Embryonic facial prominence (tissue), 1 donor: ENCODE measurements at regions not wholly inside any gene's neighbourhood (a gene's known extent, or its start where the extent isn't known, plus 50 kb on each side); places are given as distances from the start of the nearest gene placed in this dataset.
"Not testable (repeated sequence)": the region's sequence is repeated elsewhere in the genome, so short reads cannot be mapped to it uniquely, and the experiment has no call there.

ENCODE experiments used
- DNase-seq: peaks from one replicate; pipeline ENCODE4 v3.0.0-alpha.2; 2016; ENCODE audit errors: extremely low spot score

DNA sequence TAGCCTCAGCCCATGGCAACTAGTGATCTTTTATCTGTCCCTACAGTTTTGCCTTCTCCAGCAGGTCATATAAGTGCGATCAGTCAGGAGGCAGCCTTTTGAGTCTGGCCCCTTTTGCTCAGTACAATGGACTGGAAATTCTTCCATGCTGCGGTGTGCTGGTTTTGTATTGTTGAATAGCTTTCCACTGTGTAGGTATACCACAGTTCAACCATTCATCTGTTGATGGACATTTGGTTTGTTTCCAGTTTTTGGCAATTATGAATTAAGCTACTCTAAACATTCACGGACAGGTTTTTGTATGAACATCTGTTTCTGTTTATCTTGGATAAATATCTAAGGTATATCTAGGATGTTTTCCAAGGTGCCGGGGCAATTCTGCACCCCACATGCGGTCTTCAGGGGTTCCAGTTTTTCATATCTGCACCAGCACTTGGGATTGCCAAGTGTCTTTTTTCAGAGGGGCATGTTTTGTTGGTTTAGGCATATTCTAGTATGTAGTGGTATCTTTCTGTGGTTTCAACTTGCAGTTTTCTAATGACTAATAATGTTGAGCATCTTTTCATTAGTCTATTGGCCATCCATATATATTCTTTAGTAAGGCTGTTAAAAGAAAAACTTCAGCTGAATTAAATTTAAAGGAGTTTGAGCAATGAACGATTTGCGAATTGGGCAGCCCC is 141.0 kb downstream of the TFAP2C start:
- no peak for DNase-seq

DNA sequence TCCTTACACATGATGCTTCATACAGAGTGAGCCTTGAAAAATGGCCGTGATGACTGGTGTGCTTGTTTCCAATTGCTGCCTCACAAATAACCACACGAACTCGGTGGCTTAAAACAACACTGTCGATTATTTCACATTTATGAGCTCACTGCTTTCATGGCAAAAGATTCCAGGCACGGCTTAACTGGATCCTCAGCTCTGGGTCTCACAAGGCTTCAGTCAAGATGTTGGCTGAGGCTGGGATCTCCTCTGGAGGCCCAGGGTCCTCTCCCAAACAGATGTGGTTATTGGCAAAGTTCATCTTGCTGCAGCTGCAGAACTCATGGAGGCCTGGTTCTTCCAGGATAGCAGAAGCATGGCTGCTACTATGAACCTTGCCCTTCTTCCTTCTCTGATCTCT is 144.6 kb downstream of the TFAP2C start:
- DNase-seq, result no peak

DNA sequence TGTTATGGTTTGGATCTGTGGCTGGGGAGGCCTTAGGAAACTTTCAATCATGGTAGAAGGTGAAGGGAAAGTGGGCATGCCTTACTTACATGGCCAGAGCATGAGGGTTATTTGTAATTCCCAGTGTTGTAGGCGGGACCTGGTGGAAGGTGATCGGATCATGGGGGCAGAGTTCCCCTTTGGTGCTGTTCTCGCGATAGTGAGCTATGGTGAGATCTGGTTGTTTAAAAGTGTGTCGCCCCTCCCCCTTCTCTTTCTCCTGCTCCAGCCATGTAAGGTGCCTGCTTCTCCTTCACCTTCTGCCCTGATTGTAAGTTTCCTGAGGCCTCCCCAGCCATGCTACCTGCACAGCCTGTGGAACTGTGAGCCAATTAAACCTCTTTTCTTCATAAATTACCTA is 145.8 kb downstream of the TFAP2C start:
- no peak for DNase-seq

DNA sequence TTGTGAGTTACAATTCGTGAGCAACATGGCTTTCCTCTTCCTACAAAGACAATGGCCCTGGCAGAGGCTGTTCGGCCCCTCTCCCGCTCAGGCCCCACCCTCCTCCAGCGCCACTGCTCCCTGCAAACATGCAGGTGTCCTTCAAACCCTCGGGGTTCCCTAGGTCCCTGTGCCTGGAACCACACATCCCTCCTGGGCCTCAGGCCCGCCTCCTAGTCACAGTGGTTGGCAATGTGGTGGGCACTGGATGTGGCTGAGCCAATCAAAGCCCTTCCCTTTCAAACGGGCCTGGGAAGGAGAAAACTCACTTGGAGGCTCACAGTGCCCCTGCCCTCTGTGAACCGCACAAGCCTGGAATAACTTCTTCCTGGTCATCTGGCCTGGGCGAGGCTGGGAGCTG is 147.2 kb downstream of the TFAP2C start:
- no peak for DNase-seq

DNA sequence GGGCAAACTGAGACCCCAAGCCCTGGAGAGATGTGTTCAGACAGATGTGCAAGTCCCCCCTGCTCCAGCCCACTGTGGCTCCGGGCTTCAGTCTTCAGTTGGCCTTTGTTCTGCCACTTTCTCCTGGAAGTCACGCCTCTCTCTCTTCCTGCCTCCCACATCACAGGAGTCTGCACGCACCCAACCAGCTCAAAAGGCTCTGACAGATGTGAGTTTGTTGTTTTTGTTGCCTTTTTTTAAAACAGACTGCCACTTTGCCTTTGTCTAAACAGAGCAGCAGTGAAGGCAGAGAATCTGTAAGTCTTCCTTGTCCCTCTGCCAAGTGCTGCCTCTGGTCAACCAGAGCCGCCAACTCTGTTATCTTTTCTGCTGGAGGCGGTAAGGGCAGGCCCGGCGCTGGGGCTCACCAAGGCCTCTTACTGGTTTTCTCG is 149.7 kb downstream of the TFAP2C start:
- DNase-seq, result no peak

DNA sequence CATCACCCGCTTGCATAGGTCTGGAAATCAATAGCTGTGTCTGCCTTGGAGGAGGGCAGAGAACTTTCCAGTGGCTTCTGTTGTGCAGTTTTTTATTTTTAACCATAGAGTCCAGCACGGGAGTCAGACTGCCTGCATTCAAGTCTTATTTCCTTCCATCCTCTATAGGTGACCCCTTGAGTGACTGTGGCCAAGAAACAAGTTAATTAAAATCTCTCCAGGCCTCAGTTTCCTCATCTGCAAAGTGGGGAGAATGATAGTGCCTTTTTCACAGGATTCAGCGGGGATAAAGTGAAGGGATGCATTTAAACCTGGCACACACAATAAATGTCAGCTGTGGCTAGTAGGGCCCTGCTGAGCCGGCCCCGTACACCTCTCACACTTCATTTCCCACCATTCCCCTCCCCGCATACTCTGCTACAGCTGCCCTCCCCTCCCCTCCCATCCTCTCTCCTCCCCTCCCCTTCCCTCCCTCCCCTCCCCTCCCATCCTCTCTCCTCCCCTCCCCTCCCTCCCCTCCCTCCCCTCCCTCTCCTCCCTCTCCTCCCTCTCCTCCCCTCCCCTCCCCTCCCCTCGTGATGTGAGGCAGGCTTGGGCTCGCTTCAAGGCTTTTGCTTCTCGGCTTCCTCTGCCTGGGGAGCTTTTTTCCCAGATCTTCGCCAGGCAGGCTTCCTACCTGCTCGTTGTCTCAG is 150.5 kb downstream of the TFAP2C start:
- DNase-seq, result no peak

DNA sequence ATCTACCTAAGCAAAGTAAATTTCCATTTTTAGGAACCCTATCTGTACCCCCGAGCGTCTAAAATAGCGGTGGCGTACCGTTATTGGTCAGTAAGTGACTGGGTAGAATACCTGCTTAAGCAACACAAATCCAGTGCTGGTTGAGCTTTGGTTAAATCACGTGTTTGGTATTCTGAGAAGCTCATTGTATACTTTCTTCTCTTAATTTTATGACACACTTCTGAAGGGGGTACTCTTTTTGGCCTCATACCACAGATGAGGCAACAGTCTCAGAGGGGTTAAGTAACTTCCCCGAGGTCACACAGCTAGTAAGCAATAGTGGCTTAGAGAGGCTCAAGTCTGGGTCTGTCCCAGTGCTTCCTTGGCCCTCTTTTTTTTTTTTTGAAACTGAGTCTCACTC is 151.2 kb downstream of the TFAP2C start:
- no peak for DNase-seq

DNA sequence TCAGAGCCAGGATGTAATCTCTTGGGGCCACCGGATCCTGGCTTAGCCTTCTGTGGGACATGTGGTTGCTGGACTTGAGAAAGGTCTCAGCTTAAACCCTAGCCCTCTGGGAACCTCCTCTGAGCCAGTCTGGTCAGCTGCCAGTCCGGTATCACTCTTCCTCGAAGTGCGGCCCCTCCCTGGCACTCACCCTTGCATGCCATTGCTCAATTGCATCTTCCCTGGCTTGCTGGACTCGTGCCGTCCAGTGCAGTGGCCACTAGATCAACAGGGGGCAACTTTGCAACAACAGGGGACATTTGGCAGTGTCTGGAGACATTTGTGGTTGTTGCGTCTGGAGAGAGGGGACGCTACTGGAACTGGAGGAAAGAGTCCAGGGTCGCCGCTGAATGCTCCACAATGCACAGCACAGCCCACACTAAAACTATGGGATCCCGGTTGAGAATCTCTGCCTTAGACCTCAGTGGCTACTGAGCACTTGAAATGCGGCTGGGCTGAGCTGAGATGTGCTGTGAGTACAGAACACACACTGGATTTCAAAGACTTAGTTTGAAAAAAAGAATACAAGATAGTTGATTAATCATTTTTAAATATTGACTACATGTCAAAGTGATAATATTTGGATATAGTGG is 152.1 kb downstream of the TFAP2C start:
- no peak for DNase-seq

DNA sequence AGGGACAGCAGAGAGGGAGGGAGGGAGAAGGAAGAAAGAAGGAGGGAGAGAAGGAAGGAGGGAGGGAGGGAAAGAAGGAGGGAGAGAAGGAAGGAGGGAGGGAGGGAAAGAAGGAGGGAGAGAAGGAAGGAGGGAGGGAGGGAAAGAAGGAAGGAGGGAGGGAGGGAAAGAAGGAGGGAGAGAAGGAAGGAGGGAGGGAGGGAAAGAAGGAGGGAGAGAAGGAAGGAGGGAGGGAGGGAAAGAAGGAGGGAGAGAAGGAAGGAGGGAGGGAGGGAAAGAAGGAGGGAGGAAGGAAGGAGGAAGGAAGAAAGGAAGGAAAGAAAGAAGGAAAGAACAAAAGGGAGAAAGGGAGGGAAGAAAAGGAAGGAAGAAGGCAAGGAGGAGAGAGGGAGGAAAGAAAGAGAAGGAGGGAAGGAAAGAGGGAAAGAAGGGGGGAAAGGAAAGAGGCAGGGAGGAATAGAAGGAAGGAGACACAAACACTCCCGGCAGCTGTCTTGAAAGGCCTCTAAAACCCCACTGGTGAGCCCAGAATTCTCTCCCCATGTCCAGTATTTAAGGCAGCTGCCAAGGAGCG is 153.0 kb downstream of the TFAP2C start:
- DNase-seq, result not testable (repeated sequence)

DNA sequence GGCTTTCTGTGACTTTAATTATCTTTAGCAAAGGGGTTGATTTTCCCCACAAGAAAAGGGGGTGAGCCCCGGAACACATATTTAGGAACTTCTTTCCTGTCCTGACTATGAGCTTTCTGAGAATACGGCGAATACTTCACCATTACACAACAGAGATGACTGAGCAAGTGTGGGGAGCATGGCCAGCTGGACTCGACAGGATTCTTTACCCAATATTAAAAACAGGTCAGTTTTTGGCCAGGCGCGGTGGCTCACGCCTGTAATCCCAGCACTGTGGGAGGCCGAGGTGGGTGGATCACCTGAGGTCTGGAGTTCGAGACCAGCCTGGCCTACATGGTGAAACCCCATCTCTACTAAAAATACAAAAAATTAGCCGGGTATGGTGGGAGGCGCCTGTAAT is 153.7 kb downstream of the TFAP2C start:
- not testable (repeated sequence) for DNase-seq

DNA sequence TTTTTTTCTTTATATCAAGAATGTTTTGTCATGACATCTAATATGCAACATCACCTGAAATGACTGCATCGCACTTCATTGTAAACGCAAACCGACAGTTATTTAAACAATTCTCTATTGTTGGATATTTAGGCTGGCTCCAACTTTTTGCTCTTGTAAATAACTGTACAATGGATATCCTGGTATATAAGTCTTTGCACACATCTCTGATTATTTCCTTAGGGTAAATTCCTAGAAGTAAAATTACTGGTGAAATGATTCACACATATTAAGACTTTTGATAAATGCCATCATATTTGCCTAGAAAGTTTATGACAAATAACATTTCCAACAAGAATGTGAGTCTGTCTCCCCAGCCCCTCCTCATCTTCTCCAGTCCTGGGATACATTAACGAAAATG is 154.7 kb downstream of the TFAP2C start:
- no peak for DNase-seq

DNA sequence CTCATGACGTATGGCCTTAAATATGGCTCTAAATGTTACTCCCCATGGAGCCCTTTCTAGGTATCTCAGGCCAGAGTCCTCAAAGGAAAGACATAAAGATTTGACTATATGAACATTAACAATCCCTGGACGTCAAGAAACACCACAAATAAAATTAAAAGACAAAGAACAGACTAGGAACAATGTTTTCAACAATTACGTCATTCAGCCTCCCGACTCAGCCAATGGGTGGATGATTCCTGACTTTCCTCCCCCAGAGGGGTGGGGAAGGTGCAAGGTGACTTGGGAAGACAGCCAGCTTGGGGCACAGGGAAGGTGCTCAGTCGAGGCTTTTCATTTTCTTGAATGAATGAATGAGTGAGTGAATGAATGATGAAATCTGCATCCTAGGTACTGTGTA is 157.4 kb downstream of the TFAP2C start:
- no peak for DNase-seq

DNA sequence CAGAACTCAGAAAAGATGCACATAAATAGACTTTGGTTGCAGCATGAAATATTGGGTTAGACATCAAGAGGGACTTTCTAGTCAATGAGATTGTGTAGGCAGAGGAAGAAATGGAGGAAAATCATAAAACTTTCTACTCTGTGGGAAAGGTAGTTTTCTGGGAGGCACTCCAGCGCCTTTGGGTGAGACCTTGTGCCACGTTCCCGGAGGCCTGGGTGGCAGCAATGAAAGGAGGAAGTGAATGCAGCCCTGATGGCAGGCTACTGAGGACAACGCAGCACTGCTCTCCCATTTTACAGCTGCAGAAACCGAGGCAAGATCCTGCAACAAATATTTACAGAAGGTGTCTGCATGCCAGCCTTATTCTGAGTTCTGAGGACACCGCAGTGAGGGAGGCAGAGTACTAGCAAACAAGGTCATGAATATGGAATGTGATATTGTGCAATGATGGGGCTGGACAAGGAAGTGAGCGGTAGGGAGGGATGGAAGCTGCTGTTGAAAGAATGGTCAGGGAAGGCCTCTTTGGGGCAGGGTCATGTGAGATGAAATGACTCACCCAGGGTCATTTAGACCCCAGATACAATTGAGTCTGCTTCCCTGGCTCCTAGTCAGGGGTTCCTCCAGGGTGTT is 159.1 kb downstream of the TFAP2C start:
- no peak for DNase-seq

DNA sequence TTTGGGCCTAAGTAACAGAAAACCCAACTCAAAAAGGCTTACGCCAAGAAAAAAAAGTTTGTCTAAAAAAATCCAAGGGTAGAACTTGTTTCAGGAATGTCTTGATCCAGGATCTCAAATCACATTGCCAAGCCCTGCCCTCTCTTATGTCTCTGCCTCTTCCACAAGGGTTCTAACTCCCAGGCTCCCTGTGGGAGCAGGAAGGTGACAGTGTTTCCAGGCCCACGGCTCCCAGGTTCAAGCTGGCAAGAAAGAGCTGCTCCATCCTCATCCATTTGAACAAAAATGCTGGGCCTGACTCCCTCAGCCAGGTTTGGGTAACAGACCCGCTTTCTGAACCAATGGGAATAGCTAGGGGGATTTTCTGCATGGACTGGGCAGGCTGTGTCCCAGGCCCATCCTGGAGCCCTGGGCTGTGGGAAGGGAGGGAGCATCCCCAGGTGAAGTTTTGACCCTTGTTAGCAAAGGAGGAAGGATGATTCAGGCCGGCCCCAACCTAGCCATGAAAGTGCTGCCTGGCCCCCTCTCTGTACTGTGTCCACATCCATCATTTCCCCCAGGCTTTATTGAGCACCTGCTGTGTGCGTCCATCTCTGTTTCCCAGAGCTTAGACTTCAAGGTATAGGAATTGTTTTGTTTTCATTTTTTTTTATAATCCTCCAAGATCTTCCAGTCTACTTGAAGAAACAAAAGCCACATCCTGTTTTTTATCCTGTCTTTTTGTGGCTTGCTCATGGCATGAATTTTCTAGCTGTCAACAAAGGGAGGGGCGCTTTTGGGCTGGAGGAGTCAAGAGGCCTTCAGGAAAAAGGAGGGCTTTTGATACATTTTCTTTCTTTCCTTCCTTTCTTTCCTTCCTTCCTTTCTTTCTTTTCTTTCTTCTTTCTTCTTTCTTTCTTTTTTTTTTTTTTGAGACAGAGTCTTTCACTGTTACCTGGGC is 159.8 kb downstream of the TFAP2C start:
- DNase-seq, result no peak

DNA sequence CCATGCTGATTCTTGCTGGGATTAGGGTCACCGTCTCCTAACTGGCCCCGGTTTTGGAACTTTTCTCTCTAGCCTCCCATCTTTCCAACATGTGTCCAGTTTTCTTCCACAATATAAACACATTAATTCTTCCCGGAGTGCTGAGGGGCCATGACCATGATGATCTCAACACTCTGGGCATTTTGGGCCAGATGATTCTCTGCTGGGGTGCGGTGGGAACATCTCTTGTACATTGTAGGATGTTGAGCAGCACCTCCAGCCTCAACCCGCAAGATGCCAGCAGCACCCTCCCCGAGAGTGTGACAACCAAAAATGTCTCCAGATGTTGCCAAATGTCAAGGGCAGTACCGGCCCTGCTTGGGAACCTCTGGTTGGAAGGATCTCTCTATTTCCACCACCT is 164.8 kb downstream of the TFAP2C start:
- no peak for DNase-seq

DNA sequence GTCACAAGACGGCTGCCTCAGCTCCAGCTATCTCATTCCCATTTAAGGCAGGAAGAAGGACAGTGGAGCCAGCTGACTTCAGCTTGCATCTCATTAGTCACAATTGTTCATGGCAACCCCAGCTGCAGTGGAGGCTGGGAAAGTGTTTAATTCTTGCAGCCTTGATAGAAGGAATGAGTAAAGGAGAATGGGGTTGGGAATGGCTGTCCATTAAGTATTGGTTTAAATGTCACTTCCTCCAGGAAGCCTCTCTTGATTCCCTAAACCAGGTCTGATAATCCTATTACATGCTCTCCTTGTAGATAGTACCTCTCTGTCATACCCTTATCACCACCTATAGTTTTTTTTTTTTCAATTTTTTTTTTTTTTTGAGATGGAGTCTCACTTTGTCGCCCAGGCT is 166.4 kb downstream of the TFAP2C start:
- DNase-seq, result no peak

DNA sequence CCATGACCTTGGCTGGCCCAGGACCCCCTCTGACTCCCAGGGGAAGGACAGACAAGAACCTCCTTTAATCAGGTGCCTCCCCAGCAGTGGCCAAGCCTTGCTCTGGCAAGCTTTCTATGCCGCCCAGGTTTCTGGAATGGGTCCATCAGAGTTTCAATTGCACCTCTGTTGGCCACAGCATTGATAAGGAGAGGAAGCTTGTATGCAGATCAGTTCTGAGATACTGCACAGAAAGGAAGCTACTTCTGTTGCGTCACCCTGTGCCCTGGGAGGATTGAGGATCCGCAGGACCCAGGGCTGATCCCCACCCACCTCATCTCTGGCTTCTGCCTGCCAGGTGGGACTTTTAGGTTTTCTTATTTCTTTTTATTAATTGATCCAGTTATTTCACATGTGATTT is 167.2 kb downstream of the TFAP2C start:
- no peak for DNase-seq

DNA sequence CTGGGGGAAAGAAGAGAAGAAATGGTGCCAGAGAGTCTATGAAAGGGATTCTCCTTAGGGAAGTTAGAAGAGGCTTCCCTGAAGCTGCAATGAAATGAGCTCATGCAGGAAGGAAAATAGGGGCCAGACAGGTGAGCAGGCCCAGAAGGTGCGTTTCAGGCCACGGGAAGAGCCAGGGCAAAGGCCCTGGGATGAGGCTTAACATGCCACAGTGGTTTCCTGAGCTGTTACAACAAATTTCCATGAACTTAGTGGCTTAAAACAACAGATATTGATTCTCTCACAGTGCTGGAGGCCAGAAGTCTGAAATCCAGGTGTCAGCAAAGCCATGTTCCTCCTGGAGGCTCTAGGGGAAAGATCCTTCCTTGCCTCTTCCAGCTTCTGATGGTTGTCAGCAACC is 167.9 kb downstream of the TFAP2C start:
- DNase-seq, result no peak

DNA sequence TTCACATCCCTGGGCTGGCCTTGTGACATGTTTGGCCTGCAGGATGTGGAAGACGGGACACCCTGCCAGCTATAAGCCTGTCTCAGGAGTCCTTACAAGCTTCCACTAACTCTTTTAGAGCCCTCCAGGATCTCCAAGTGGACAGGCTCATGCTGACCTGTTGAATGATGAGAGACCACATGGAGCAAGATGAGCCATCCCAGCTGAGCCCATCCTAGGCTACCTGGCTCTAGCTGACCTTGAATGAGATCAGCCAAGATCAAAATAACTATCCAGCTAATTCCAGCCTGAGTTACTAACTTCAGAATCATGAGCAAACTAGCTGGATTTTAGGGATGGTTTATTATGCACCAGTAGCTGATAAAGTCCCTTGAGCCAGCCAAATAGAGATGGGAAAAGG is 169.5 kb downstream of the TFAP2C start:
- DNase-seq, result no peak

DNA sequence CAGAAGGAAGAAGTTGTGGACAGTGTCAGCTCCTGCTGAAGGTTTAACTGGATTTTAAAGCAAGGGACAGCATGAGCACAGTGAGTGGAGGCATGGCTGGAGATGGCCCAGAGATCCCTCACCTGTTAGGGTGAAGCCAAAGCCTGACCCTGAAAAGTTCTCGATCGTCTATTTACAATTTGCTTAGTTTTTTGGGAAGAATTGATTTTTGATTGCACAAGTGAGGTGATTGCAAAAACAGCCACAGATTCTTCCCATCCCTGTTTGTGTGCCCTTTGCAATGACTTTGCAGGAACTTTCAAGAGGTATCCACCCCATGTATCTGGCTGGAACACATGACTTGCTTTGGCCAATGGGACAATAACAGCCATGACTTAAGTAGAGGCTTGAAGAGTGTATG is 170.1 kb downstream of the TFAP2C start:
- DNase-seq, result no peak

DNA sequence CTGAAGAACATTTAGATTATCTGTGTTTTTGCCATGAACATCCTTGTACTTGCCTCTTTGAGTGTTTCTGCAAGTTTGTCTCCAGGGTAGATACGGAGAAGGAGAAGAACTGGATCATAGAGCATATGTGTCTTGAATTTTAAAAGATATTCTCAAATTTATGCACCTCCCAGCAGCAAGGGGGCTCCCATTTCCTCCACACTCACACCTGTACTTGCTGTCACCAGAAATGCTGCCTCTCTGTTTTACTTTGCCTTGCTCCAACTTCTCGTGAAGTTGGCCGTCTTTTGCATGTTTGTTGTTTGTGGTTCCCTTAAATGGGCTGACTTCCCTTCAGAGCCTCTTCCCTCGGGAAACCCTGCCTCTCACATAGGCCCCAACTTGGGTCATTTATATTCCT is 171.0 kb downstream of the TFAP2C start:
- no peak for DNase-seq
